ELF-1 (cell line): ENCODE measurements at regions not wholly inside any gene's neighbourhood (a gene's known extent, or its start where the extent isn't known, plus 50 kb on each side); places are given as distances from the start of the nearest gene placed in this dataset.
"Not testable (repeated sequence)": the region's sequence is repeated elsewhere in the genome, so short reads cannot be mapped to it uniquely, and the experiment has no call there.

ENCODE experiments used
- DNase-seq: peaks from one replicate; pipeline ENCODE4 v3.0.0-alpha.2; 2016; ENCODE audit warnings: low read depth, low spot score

DNA sequence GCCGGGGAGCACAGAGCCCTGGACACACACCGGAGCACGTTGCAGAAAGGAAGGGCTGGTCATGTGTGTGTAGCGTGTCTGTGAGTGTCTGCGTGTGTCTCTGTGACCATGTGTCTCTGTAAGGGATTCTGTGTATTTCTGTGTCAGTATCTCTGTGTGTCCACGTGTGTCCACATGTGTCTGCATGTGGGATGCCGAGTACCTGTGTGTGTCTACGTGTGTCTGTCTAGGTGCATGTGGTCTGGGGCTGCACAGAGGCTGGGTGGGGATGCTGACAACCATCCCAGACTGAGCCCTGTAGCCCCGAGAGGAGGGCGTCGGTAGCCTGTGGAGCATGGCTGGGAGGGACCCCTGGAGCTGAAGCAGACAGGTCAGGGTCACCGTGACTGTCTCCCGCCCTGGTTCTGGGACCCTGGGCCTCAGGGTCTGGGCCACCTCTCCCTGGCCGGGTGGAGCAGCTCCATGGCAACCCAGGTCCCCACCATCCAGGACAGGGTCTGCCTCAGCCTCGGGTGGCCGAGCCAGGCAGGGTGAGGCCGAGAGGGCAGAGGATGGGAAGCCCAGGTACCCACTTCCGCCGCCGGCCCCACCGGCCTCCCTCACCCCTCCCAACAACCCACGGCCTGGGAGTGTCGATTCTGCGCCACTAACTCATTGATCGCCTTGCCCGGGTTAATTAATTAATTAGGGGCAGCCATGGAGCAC lies 122.7 kb downstream of the FAM53A start:
- no peak for DNase-seq

- DNase-seq, result no peak
Observed at GRCh38 chr4:1559896-1560650, 124.0 kb downstream of the FAM53A start.

DNA sequence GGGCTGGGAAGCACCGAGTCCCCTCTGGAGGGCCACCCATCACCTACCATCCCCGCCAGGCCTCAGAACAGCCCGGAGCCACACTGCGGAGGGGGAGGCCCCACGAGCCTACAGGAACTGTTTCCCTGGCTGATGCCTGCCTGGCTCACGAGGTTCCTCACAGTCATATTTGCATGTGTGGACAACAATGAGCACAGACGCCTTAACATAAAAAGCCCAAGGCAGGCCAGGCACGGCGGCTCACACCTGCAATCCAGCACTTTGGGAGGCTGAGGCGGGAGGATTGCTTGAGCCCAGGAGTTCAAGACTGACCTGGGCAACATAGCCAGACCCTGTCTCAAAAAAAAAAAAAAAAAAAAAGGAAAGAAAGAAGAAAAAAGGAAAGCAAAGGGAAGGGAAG lies 125.9 kb downstream of the FAM53A start:
- DNase-seq, result no peak

- DNase-seq, result no peak
Observed at GRCh38 chr4:1557221-1557597, 126.9 kb downstream of the FAM53A start.

DNA sequence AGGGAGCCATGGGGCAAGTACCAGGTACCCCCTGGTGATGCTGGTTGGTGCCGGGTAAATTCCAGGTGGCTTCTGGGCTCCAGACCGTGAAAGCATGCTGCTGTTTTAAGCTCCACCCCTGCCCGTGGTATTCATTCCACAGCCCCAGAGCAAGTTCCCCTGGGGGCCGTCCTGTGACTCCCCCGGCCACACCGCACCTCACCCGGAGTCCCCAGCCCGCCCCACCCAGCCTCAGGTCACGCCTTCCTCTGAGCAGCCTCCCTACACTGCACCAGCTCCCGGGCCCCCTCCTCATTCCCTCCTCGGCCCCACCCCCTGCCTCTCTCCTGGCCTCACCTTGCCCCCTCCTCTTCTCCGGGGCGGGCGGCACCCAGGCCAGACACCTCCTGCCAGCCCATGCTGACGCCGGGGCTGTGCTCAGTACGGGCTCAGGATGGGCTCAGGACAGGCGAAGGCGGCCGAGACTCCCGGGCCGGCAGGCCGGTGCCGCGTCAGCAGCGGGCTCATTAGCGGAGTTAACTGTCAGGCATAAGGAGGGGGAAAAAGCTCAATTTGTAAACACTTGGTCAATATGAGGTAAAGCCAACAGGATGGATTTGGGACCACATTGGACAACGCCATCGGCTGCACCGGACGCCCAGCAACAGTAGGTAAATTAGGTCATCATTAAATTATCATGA lies 127.4 kb downstream of the FAM53A start:
- DNase-seq, result no peak

DNA sequence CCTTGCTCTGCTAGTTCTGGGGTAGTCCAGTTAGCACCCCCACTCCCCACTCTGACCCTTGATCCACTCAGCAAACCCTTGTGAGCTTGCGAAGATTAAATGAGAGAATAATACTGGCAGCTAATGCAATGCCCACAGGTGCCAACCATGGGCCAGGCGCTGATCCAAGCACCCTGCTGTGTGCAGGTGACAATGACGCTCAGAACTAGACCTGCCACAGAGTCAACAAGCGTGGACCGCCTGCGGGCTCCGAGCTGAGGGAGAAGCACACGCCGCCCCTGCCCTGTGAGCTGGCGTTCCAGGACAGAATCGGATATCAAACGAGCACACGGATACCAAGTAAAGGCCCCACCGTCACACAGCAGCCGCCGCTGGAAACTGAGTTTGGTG lies 129.2 kb downstream of the FAM53A start:
- DNase-seq, result no peak

DNA sequence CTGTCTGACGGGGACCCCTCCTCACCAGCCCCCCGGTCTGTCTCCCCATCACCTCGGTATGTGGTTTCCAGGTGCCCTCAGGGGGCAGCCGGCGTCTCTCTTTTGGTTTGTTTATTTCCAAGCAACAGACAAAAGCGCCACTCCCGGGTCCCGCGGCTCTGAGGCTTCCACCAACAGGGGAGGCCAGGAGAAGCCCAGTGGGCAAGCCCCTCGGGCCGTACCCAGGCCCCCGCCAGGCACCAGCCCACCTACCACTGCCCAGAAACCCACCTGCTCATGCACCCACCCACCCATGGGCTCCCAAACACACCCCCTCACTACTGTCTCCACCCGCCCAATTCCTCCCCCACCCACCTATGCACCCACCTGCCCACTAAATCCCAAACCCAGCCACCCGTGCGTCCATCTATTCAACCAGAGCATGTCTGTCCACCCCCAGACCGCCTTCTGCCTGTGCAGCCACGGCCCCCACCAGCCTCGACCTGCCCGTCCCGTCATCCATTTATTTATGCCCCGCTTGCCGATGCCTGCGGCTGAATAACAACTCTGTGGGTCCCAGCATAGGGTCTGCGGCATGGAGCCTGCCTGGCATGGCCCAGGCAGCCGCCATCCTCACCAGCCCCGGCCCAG lies 129.8 kb downstream of the FAM53A start:
- no peak for DNase-seq

DNA sequence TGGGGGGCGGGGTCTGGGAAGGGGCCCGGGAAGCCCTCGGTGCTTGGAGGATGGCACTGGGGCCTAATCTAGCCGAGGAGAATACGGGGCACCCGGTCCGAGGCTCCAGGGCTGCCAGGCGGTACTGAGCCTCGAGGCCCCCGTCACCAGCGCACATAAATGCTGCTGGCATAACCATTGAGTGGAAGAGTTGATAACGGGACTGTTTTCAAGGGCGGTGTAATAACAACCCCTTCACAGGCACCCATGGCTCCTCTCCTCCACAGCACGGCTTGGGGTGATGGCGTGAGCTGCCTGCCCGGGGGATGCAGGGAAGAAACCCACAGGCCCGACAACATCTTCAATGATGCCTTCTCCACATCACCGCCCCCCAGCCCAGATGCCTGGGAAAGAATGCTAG lies 130.7 kb downstream of the FAM53A start:
- no peak for DNase-seq

- DNase-seq, result no peak
Observed at GRCh38 chr4:1552451-1552850, 131.7 kb downstream of the FAM53A start.

- DNase-seq, result no peak
Observed at GRCh38 chr4:1551211-1551610, 132.9 kb downstream of the FAM53A start.

DNA sequence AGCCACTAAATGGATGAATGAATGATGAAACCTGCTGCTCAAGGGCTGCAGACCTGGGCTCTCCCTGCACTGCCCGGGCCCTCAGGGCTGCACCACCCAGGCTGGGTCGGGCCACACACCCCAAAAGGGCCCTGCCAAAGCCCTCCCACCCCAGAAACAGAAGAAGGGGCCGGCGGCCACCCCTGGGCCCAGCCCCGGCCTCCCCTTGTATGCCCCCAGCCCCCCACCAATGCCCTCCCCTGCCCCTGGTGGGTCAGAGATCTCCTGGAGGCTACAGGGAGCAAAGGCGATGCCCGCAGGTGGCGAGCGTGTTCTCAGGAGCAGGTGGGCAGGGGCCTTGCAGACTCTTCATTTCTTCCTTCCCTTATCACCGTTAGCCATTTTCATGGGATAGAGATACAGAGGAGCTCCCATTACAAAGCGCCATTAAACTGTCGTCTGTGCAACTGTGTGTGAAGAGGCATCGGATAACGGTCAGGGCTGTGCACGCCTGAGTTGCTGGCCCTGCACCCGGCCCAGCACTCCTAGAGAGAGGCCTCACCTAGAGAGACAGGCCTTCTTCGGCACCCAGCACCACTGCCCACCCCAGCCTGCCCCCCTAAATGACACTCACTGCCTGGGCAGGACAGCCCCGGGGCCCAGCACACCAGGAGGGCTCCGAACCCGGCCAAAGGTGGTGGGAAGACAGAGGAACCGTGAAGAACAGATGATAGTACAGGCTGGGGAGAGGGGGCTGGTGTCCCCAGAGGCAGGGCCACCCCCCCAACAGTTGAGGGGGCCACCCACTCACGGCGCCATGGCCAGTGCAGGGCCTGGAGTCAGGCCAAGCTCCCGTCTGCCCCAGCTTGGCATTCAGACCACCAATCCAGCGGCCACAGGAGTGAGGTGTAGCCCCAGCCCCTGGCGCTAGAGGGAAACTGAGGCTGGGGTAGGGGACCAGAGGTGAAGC lies 133.7 kb downstream of the FAM53A start:
- DNase-seq, result no peak

GRCh38 chr4:1549638-1550035 lies 134.5 kb downstream of the FAM53A start:
- DNase-seq, result no peak

GRCh38 chr4:1548827-1549637 lies 135.1 kb downstream of the FAM53A start:
- DNase-seq, result peak; percentile 84

GRCh38 chr4:1547856-1548826 lies 136.0 kb downstream of the FAM53A start:
- DNase-seq, result no peak

GRCh38 chr4:1547131-1547855 lies 136.8 kb downstream of the FAM53A start:
- no peak for DNase-seq

DNA sequence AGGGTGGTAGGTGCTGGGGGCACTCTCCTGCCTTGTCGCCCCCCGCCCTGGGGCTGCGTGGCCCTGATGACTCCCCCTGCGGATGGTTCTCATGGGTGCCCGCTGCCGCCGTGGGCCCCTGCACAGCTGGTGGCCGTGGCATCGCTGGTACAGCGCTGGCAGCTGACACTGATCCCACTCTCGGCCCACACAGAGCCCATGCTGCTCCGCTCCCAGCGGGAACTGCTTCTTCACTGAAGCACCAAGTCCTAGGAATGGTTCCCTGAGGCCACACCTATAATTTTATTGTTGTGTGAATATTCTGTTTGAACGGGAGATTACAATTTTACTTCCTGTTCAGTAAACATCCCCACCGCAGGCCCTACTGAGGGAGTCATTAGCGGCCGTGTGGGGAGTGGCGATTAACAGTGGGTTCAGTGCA lies 138.6 kb upstream of the NKX1-1 start:
- DNase-seq, result no peak

- not testable (repeated sequence) for DNase-seq
Observed at GRCh38 chr4:1544435-1544834, 138.2 kb upstream of the NKX1-1 start.

DNA sequence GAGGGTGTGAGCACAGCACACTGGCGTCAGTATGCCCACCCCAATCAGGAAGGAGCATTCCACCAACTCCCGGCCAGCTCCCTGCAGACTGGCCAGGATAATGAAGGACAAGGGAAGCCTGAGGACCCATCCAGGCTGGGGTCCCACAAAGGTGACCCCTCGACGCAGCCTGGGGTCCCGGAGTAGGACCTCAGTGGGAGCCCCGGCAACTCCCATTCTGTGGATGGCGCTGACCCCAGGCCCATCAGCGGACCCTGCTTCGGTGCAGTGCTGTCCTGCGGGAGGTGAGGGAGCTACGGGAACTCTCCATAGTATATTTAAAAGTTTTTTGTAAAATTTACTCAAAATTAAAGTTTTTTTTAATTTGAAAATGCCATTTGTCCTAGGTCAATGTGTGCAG lies 137.7 kb upstream of the NKX1-1 start:
- DNase-seq, result no peak
